NCI-H2227 treated with DMSO at 0.1 percent for 48 hours (cell line): ENCODE measurements at regions not wholly inside any gene's neighbourhood (a gene's known extent, or its start where the extent isn't known, plus 50 kb on each side); places are given as distances from the start of the nearest gene placed in this dataset.
"Not testable (repeated sequence)": the region's sequence is repeated elsewhere in the genome, so short reads cannot be mapped to it uniquely, and the experiment has no call there.

Experiments used
- DNase-seq: peaks from one replicate; lab custom pipeline; 2025; lab: John Stamatoyannopoulos, UW

- DNase-seq = not testable (repeated sequence)
These were observed 206.4 kb upstream of the PRKX start for GRCh38 chrX:3919668-3920423.

GRCh38 chrX:3914813-3915212, 201.4 kb upstream of the PRKX start:
- not testable (repeated sequence) for DNase-seq

- DNase-seq = not testable (repeated sequence)
These were observed 200.6 kb upstream of the PRKX start for GRCh38 chrX:3914059-3914458.

GRCh38 chrX:3911012-3911411, 197.6 kb upstream of the PRKX start:
- not testable (repeated sequence) for DNase-seq

GRCh38 chrX:3910611-3911010, 197.2 kb upstream of the PRKX start:
- DNase-seq = not testable (repeated sequence)

GRCh38 chrX:3905522-3906258, 192.2 kb upstream of the PRKX start:
- DNase-seq = not testable (repeated sequence)

- DNase-seq = not testable (repeated sequence)
These were observed 188.8 kb upstream of the PRKX start for GRCh38 chrX:3902222-3902621.

- DNase-seq = not testable (repeated sequence)
These were observed 183.3 kb upstream of the PRKX start for GRCh38 chrX:3896755-3897154.

- not testable (repeated sequence) for DNase-seq
These were observed 169.1 kb upstream of the PRKX start for GRCh38 chrX:3882553-3882920.

GRCh38 chrX:3881898-3882552, 168.6 kb upstream of the PRKX start:
- DNase-seq = not testable (repeated sequence)

GRCh38 chrX:3881255-3881895, 167.9 kb upstream of the PRKX start:
- DNase-seq = not testable (repeated sequence)

GRCh38 chrX:3876393-3876792, 162.9 kb upstream of the PRKX start:
- DNase-seq = not testable (repeated sequence)

GRCh38 chrX:3875638-3876037, 162.2 kb upstream of the PRKX start:
- DNase-seq = not testable (repeated sequence)

- DNase-seq = not testable (repeated sequence)
These were observed 158.9 kb upstream of the PRKX start for GRCh38 chrX:3872226-3872879.

GRCh38 chrX:3867067-3867831, 153.8 kb upstream of the PRKX start:
- DNase-seq = not testable (repeated sequence)

GRCh38 chrX:3858332-3858731, 144.9 kb upstream of the PRKX start:
- not testable (repeated sequence) for DNase-seq

- not testable (repeated sequence) for DNase-seq
These were observed 130.2 kb upstream of the PRKX start for GRCh38 chrX:3843522-3844145.

- peak; percentile 3 for DNase-seq
These were observed 129.5 kb upstream of the PRKX start for GRCh38 chrX:3842822-3843521.

- not testable (repeated sequence) for DNase-seq
These were observed 125.3 kb upstream of the PRKX start for GRCh38 chrX:3838754-3839153.
